ENCODE measurements at regions not wholly inside any gene's neighbourhood (a gene's known extent, or its start where the extent isn't known, plus 50 kb on each side); places are given as distances from the start of the nearest gene placed in this dataset.

DNA sequence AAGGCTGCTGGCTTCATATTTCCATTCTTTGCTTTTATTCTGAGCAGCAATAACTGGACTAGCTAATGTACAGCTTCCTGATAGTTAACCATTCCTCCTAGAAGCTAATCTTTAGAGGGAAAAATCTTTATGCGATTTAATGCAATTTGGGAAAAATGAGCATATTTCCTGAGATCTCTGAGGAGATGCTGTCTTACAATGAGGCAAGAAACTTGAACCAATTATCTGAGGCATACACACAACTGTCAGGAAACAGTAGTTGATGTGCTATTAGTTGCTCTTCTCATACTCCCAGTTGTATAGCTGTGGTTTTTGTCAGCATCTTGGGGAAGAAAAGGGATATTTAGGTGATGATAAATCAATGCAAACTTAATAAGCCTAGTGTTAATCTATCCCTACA lies 265.9 kb downstream of the NEBL start:
- in situ Hi-C loops (cut with HindIII; ENCODE audit: low sequenced_read_pairs): no loop called here
- no peak for DNase-seq (ENCODE audit: low read depth)
- H3K4me3 ChIP-seq (ENCODE audit: low read depth, low read length): no peak overlapping the region
- TF ChIP-seq, protein P1, sequence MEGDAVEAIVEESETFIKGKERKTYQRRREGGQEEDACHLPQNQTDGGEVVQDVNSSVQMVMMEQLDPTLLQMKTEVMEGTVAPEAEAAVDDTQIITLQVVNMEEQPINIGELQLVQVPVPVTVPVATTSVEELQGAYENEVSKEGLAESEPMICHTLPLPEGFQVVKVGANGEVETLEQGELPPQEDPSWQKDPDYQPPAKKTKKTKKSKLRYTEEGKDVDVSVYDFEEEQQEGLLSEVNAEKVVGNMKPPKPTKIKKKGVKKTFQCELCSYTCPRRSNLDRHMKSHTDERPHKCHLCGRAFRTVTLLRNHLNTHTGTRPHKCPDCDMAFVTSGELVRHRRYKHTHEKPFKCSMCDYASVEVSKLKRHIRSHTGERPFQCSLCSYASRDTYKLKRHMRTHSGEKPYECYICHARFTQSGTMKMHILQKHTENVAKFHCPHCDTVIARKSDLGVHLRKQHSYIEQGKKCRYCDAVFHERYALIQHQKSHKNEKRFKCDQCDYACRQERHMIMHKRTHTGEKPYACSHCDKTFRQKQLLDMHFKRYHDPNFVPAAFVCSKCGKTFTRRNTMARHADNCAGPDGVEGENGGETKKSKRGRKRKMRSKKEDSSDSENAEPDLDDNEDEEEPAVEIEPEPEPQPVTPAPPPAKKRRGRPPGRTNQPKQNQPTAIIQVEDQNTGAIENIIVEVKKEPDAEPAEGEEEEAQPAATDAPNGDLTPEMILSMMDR (IDR thresholded peaks at IDR 0.05; ENCODE audit: low read depth, low read length, missing control alignments): no peak

DNA sequence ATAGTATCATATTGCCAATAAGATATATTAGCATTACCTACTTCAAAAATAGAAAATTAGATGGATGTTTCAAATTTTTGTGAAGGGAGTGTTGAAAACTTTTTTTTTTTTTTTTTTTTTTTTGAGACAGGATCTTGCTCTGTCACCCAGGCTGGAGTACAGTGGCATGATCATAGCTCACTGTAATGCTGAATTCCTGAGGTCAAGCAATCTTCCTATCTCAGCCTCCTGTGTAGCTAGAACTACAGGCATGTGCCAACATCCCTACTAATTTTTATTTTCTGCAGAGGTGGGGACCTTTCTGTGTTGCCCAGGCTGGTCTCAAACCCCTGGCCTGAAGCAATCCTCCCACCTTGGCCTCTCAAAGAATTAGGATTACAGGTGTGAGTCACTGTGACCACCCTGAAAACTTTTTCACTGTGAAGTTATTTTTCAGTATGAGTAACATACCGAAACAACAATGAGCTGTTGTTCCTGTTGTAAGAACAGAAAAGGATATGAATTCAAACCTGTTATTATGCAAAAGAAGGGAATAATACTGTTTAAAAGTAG lies 266.9 kb downstream of the NEBL start:
- TF ChIP-seq, protein P1 (IDR thresholded peaks at IDR 0.05; ENCODE audit: low read depth, low read length, missing control alignments): no peak
- in situ Hi-C loops (cut with HindIII; ENCODE audit: low sequenced_read_pairs): no loop called here
- DNase-seq (ENCODE audit: low read depth): no peak

DNA sequence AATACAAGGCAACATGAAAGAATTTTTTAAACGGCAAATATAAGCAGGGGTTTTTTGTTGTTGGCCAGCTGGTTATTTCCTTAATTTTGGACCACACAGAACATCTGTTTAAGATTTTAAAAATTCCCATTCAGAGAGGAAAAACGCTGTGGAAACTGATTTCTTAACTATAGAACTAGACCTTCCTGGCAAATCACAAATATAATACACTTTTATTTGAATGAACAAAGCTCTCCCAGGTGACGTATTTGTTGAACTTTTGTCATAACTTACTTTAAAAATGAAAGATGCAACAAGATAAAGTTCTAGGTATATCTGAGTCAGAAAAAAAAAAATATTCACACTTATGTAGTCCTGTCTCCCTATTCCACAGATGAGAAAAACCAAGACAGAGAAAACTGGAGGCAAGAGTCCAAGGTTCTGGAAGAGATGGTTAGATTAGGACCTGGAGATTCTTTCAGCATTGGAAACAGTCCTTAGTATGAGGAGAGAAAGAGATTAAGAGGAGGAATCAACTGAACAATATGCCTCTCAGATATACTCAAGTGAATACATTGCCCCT lies 269.1 kb downstream of the NEBL start:
- DNase-seq (ENCODE audit: low read depth): no peak
- in situ Hi-C loops (cut with HindIII; ENCODE audit: low sequenced_read_pairs): no loop called here
- H3K4me3 ChIP-seq (ENCODE audit: low read depth, low read length): no peak overlapping the region
- TF ChIP-seq, protein P1 (IDR thresholded peaks at IDR 0.05; ENCODE audit: low read depth, low read length, missing control alignments): no peak

More for the DNA sequence above, 266.9 kb downstream of the NEBL start:
- H3K4me3 ChIP-seq (ENCODE audit: low read depth, low read length): no peak overlapping the region

DNA sequence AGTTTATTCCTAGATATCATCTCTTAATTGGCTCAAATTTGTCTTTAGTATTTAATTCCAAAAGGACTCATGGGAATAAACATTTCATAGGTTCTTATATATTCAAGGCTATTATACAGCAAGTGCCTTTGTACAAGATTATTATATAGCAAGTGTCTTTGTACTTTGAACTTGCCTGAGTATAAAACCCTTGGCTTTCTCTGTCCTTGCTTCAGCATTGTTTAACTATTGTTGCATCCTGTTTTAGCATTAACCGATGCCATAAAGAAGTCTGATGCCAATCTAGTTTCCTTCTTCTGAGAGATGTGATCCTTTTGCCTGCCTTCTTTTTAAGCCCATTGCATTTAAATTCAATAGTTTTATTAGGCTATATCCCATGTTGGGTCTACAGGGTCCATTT lies 270.0 kb downstream of the NEBL start:
- in situ Hi-C loops (cut with HindIII; ENCODE audit: low sequenced_read_pairs): no loop called here
- DNase-seq (ENCODE audit: low read depth): no peak
- H3K4me3 ChIP-seq (ENCODE audit: low read depth, low read length): no peak overlapping the region
- TF ChIP-seq, protein P1 (IDR thresholded peaks at IDR 0.05; ENCODE audit: low read depth, low read length, missing control alignments): no peak

DNA sequence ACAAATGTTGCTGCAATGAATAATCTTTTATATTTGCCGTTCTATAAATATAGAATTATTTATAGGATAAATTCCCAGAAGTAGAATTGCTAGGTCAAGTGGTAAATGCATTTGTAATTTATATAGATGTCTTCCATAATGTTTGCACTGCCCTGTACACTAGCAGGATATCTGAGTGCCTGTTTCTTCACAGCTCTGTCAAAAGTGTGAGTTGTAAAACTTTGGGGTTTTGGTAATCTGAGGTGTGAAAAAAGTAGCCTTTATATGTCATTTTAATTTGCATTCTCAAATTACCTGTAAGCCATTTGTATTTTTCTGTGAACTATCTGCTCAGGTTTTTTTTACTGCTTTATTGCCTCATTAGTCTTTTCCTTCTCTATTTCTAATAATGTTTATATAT lies 271.2 kb downstream of the NEBL start:
- TF ChIP-seq, protein P1 (IDR thresholded peaks at IDR 0.05; ENCODE audit: low read depth, low read length, missing control alignments): no peak
- no peak for DNase-seq (ENCODE audit: low read depth)
- in situ Hi-C loops (cut with HindIII; ENCODE audit: low sequenced_read_pairs): no loop called here
- H3K4me3 ChIP-seq (ENCODE audit: low read depth, low read length): no peak overlapping the region

DNA sequence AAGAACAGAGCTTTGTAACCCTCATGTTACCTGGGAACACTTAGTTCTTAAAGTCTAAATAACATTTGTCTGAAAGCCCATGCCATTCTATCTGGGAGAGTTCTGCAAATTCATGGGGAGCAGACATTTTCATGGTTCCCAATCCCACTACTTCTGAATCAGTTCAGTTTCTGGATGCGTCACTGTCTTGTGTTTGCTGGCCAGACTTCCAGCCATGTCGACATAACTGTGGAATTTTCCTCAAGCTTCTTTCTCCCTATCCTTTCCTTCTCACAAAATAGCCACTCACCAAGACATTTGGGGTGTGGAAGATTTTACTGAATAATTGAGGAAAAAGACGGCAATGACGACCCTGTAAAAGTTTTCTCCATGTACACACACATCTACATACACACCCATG lies 272.5 kb downstream of the NEBL start:
- in situ Hi-C loops (cut with HindIII; ENCODE audit: low sequenced_read_pairs): no loop called here
- no peak overlapping the region for H3K4me3 ChIP-seq (ENCODE audit: low read depth, low read length)
- TF ChIP-seq, protein P1 (IDR thresholded peaks at IDR 0.05; ENCODE audit: low read depth, low read length, missing control alignments): no peak
- DNase-seq (ENCODE audit: low read depth): no peak
